ENCODE measurements at regions not wholly inside any gene's neighbourhood (a gene's known extent, or its start where the extent isn't known, plus 50 kb on each side); places are given as distances from the start of the nearest gene placed in this dataset.

DNA sequence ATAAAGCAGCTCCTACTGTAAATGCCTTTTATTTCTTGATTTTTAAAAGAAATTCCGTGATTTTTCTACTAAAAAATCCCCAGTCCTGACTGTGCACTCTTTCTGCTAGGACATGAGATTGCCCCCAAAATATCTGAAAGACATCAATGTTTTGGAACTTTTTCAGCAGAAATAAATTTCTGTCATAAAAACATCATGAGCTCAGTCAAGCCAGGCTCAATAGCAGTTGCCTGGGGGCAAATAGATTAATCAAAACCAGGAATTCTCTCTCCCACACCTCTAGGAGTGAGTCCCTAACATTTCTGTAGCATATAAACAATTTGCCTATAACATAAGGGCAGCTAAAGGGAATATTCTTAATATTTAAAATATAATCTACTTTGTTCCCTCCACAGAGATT, 654.1 kb downstream of the PTPRC start:
- H3K4me3 ChIP-seq (ENCODE audit: low read depth, low read length) = no peak overlapping the region
- TF ChIP-seq, protein P1, sequence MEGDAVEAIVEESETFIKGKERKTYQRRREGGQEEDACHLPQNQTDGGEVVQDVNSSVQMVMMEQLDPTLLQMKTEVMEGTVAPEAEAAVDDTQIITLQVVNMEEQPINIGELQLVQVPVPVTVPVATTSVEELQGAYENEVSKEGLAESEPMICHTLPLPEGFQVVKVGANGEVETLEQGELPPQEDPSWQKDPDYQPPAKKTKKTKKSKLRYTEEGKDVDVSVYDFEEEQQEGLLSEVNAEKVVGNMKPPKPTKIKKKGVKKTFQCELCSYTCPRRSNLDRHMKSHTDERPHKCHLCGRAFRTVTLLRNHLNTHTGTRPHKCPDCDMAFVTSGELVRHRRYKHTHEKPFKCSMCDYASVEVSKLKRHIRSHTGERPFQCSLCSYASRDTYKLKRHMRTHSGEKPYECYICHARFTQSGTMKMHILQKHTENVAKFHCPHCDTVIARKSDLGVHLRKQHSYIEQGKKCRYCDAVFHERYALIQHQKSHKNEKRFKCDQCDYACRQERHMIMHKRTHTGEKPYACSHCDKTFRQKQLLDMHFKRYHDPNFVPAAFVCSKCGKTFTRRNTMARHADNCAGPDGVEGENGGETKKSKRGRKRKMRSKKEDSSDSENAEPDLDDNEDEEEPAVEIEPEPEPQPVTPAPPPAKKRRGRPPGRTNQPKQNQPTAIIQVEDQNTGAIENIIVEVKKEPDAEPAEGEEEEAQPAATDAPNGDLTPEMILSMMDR (IDR thresholded peaks at IDR 0.05; ENCODE audit: low read depth, low read length) = no peak

DNA sequence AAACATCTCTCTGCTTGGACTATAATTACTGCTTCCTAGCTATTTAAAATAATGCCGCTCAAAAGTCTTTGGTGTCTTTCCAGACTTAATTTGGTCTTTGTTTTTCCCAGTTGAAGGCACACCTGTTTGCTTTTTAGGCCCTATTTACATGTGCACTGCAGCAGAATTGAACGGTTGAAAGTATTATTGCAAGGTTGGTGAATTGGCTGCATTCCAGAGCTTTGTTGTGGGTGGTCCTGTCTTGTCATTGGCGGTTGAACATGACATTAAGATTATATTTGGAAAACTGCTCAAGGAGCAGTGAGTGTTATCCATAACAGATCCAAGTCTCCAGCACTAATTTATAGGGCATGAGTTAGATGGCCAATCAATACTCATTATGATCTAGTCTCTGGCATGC, 656.3 kb downstream of the PTPRC start:
- TF ChIP-seq, protein P1 (IDR thresholded peaks at IDR 0.05; ENCODE audit: low read depth, low read length) = no peak
- no peak overlapping the region for H3K4me3 ChIP-seq (ENCODE audit: low read depth, low read length)

DNA sequence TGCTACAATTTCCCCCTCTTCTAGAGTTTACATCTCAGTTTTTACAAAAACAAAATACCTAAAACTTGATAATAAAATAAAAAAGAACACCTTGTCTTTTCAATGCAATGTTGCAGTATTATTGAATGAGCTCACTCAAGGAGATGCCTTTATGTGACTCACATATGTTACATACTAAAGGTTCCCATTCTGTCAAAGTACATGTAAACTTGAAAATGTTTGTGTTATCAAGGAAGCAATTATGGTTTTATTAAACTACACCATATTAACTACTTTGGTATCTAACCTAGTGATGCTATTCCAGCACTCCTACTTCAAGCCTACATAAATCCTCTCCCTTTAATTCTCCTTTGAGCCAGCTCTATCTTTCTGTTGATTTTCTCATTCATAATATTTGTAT, 658.3 kb downstream of the PTPRC start:
- H3K4me3 ChIP-seq (ENCODE audit: low read depth, low read length) = no peak overlapping the region
- TF ChIP-seq, protein P1 (IDR thresholded peaks at IDR 0.05; ENCODE audit: low read depth, low read length) = no peak

DNA sequence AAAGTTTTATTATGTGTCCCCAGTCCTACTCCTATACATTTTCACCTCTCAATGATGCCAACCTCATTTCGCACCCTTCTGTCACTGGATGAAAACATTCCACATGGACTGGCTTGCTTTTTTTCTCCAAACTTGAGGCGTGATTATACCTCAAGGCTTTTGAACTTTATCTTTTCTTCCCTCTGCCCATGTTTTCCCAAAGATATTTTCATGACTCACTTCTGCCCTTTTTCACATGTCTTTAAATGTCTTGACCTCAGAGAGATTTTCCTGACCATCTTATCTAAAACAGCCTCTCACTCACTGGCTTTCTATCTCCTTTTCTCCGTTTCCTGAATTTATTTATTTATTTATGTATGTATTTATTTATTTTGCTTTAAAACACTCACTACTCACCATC, 659.0 kb downstream of the PTPRC start:
- TF ChIP-seq, protein P1 (IDR thresholded peaks at IDR 0.05; ENCODE audit: low read depth, low read length) = no peak
- no peak overlapping the region for H3K4me3 ChIP-seq (ENCODE audit: low read depth, low read length)

DNA sequence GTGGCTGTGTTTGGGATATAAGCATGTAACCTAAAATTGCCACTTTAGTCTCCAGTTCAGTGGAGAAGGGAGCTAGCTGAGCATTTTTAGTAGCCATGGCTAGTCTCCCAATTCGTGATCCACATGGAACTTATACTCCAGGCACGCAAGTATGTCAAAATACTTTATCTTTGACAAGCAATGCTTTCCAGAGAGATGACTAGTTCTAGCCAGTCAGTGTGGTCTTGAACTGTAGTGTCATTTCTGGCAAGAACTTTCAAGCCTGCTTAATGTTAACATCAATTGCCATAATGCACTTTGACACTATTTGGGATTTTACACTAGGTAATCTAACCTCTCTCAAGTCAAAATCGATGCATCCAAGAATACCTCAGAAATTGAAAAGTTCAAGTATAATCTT, 660.0 kb downstream of the PTPRC start:
- TF ChIP-seq, protein P1 (IDR thresholded peaks at IDR 0.05; ENCODE audit: low read depth, low read length) = no peak
- H3K4me3 ChIP-seq (ENCODE audit: low read depth, low read length) = no peak overlapping the region

DNA sequence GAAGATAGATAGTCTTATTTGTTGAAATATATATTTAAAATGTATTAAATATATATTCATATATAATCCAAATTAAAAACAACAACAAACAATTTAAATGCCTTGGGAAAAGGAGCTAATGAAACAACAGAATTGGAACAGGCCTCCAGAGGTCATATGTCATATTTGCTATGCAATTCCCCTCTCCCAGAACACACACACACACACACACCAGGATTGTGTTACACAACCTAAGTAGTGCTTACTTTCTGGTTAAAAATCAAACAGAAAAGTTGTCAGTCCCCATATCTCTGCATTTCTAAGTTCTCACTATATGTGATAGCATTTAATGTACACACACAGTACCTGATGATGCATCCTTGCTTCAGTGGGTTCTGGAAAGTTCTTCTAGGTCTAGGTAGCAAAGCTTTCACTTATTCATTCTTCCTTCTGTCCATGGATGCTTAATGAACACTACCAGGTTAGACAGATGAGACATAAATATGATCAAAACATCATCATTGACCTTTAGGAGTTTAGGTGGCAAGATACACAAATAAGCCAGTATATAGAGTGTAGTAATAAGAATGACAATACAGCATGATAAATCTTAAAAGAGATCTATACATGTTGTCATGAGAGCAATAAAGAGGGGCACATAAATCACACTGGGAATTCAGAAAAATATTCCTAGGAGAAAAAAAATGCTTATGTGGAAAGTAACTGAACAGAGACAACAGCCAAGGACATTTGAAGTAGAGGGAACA, 662.8 kb downstream of the PTPRC start:
- no peak overlapping the region for H3K4me3 ChIP-seq (ENCODE audit: low read depth, low read length)

DNA sequence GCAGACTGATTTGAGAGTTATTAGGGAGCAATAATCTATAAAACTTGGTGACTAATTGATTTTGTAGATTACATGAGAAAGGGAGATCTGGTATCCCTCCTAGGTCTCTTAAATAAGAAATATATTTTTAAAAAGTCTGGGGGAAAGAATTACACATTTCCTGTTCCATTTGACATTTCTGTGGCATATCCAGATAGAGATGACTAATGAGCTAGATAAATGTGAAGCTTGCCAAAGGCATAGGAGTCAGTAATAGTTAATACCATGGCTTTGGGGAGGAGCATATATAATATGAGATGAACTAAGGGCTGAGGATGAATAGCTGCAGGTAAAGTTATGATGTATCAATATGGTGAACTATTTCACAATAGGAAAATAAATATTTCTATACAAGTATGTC, 663.7 kb downstream of the PTPRC start:
- no peak overlapping the region for H3K4me3 ChIP-seq (ENCODE audit: low read depth, low read length)
- TF ChIP-seq, protein P1 (IDR thresholded peaks at IDR 0.05; ENCODE audit: low read depth, low read length) = no peak

More for the DNA sequence above, 662.8 kb downstream of the PTPRC start:
- TF ChIP-seq, protein P1 (IDR thresholded peaks at IDR 0.05; ENCODE audit: low read depth, low read length) = no peak
